SHP77 treated with DMSO at 0.1 percent for 48 hours (cell line): ENCODE measurements at regions not wholly inside any gene's neighbourhood (a gene's known extent, or its start where the extent isn't known, plus 50 kb on each side); places are given as distances from the start of the nearest gene placed in this dataset.

Experiments
- DNase-seq: peaks from one replicate; lab custom pipeline; 2025; lab: John Stamatoyannopoulos, UW

GRCh38 chr7:50209461-50210135, 94.9 kb upstream of the IKZF1 start:
- no peak for DNase-seq

DNA sequence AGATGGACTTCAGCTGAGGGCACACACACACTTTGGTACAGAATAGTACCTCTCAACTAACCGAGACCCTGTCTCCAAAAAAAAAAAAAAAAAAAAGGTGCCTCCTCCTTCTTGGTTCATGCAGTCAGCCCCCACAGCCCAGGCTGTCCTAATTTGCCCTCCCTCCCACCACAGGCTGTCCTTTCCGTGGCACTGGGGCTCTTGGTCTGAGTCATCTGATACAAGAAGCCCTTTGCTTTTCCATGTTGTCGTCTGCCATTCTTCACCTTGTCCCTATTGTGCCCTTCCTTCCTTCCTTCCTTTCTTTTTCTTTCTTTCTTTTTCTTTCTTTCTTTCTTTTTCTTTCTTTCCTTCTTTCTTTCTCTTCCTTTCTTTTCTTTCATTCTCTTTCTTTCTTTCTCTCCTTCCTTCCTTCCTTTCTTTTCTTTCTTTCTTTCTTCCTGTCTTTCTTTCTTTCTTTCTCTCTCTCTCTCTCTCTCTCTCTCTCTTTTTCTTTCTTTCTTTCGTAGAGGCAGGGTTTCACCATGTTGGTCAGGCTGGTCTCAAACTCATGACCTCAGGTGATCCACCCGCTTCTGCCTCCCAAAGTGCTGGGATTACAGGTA, 96.0 kb upstream of the IKZF1 start:
- DNase-seq = no peak

DNA sequence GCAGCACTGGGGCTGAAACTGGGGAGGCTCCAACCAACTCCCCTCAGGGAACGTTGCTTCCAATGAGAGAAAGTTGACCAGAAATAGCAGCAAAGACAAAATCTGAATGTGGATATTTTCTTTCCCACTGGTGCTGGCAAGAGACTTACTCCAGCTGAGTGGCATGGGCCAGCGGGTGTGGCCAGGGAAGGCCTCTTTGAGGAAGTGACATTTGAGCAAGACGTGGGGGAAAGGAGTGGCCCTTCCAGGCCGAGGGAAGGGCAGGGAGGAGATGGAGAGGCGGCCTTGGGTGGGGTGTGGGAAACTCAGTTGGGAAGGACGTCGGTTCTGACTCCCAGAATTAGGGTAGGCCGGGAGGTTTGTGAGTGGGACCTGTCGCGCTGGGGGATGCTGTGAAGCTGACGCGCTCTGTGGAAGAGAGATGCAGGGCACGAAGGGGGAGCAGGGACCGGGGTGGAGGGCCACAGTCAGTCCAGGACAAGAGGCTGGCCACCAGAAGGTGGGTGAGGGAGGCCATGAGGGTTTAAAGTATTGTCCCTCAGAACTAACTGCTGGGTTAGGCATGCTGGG, 96.7 kb upstream of the IKZF1 start:
- no peak for DNase-seq

- no peak for DNase-seq
Measured at GRCh38 chr7:50207251-50207564, 97.3 kb upstream of the IKZF1 start.

DNA sequence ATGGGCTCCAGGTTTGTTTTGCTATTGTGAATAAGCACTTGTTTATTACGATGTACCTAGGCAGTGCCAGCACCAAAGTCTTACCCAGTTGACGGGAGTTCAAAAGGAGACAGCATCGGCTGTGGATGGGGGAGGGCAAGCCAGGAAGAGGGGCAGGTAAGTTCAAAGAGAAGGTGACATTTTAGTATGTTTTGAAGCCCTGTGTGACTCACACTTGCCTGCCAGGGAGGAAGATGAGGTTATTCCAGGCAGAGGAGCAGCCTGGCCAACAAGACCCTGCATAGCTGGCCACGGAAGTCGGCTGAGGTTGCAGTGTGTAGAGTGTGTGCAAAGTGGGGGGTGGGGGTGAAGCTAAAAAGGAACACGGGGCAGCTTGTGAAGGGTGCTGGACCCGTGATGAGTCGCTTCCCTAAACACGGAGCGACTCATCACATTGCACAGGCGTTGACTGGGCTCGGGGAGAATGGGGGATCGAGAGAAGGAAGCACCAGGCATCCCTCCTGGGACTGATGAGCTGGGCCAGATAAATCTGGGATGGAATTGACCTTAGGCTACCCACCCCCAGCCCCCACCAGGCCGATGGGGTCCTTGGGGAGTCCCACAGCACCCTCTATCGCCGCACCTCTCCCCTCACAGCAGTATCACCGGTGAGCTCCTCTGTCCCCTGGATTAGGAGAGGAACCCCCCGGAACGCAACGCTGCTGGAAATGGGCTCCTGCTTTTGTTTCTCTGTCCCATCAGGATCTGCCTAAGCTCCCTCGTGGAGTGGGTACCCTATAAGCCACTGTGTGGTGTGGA, 97.9 kb upstream of the IKZF1 start:
- no peak for DNase-seq

- DNase-seq = no peak
Measured at GRCh38 chr7:50205011-50205410, 99.5 kb upstream of the IKZF1 start.

DNA sequence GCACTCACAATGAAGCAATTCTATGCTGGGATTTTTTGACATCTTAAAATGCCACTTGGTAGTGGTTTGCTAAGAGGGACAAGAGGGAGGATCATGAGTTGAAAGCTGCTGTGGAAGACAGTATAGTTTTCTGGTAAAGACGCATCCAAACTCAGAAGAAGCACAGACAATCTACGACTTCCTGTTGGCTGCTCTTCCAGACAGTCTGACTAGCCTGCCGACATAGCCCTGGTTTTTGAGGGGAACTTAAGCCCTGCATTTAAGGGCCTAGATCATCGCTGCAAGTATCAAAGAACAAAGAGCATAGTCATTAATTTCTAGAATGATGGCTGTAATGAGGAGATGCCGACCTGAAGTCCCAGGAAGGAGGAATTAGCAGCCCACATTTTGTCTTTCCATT, 99.9 kb upstream of the IKZF1 start:
- no peak for DNase-seq

GRCh38 chr7:50203521-50203920, 101.0 kb upstream of the IKZF1 start:
- DNase-seq = no peak

DNA sequence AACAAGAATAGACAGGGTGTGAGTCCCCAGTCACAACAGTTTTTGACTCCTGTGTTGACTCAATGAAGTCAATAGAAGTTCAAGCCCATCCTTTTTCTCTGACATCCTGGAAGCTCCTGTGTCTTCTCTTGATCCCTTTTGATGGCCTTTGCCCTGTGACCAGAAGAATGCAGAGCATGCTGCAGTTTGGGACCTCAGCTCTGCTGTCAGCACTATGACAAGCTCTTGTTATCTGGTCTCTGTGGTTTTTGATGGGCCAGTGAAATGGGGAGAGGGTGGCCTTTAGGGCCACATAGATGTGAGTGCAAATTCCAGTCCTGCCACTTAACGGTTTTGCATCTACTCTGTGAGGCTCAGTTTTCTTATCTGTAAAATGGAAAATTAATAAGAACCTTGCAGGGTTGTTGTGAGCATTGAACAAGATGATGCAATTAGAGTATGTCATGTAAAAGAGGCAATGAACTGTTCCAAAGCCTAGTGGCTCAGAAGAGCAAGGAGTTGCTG, 102.4 kb upstream of the IKZF1 start:
- DNase-seq = no peak

DNA sequence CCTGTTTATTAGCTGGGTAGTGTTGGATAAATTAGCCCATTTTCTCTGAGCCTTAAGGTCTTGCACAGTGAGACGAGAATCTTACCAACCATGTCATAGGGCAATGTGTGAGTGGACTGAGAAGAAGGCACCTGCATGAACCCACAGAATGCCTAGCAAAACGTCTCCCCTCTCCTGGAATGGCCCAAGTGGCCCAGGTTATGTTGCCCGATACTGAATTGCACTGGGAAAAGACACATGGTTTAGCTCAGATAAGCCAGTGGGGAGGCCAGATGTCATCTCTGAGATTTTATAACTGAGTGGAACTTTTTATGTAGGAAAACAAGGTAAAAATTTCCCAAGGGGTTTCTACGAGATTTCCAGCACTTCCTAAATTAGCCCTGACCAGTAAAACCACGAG, 104.7 kb upstream of the IKZF1 start:
- no peak for DNase-seq

- DNase-seq = peak; percentile 49
Measured at GRCh38 chr7:50197549-50197948, 104.5 kb upstream of the ZPBP start.

DNA sequence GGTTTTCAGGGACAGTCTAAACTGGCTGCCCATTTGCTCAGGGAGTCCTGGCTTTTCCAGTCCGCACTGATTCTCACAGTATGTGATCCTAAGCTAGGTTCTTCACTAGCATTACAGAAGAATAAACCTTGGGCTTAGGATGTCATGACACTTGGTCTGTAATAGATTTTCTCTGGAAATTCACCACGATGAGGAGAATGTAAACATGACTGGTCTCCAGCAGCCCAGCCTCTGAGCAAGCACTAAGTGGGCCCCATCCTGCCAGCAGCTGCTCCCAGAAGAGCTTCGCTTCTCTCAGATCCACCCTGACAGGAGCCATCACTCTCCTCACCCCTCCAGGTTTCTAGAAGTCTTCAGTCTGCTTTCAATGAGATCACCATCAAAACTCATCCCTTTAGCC, 103.7 kb upstream of the ZPBP start:
- no peak for DNase-seq

GRCh38 chr7:50190776-50191175, 97.7 kb upstream of the ZPBP start:
- no peak for DNase-seq

DNA sequence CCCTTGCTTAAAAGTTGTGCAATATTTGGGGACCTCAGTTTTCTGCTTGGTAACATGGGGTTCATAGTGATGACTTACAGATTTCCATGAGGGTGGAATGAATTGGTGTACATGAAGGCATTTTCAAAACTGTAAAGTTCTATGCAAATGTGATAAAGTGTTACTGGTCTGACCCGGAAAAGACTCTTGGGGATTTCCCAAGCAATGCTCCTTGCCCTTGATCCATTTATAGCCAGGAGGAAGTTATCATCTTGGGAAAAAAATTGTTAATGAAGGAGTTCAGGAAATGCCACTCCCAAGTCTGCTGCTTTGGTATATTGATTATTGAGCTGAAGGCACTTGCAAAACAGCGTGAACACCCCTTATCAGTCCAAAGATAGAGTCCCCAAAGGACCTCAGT, 96.3 kb upstream of the ZPBP start:
- no peak for DNase-seq

GRCh38 chr7:50185951-50186682, 93.1 kb upstream of the ZPBP start:
- no peak for DNase-seq

DNA sequence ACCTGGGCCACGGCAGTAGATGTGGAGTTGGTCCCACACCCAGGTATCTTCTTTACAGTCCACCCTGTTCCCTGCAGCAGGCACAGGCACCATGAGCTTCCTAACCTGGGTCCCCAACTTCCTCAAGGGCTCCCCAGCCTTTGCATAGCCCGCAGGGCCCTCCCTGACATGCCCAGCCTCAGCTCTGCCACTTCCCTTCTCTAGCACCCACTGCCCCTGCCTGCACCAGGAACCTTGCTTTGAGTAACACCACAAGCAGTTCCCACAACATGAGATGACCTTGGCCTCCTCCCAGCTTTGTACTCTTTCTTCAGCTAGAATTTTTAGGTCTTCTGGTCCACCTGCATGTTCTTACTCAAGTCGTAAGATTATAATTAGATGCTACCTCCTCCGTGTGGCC, 92.2 kb upstream of the ZPBP start:
- no peak for DNase-seq

- DNase-seq = no peak
Measured at GRCh38 chr7:50184271-50184990, 91.4 kb upstream of the ZPBP start.

DNA sequence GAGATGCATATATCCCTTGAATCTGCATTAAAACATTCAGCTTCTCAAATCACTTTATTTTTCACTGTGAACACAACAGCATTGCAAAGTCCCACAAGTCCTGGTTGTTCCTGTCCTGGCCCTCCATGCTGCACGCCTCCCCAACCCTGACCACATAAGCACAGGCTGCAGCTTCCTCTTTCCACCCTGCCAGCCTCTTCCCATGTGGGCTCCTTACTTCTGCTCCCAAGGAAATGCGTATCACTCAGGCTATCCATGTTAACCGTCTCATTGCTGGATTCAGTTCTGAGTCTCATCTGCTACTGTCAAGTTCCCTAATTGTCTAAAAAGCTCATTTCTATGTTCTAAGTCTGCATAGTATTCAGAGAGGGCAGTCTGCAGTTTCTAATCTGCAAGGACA, 89.7 kb upstream of the ZPBP start:
- DNase-seq = no peak

- no peak for DNase-seq
Measured at GRCh38 chr7:50181081-50181480, 88.0 kb upstream of the ZPBP start.

DNA sequence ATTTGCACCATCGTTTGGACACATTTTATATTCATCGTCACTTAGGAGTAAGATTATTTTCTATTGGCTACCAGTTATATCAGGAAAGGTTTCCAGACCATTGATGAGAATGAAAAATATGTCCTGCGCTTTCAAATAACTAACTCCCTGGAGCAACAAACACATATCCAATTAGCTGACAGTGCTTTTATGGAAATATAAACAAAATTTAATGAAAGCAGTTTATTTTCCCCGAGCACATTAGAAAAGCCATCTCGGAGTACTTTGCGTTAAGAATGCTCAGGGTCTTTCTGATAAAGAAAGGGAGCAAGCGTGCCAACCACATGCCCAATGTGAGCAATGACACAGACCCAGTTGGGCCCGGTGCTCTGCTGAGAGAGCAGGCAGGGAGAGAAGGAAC, 85.1 kb upstream of the ZPBP start:
- no peak for DNase-seq

GRCh38 chr7:50174948-50175347, 81.9 kb upstream of the ZPBP start:
- no peak for DNase-seq
